ENCODE measurements at regions not wholly inside any gene's neighbourhood (a gene's known extent, or its start where the extent isn't known, plus 50 kb on each side); places are given as distances from the start of the nearest gene placed in this dataset.
"Not testable (repeated sequence)": the region's sequence is repeated elsewhere in the genome, so short reads cannot be mapped to it uniquely, and the experiment has no call there.

DNA sequence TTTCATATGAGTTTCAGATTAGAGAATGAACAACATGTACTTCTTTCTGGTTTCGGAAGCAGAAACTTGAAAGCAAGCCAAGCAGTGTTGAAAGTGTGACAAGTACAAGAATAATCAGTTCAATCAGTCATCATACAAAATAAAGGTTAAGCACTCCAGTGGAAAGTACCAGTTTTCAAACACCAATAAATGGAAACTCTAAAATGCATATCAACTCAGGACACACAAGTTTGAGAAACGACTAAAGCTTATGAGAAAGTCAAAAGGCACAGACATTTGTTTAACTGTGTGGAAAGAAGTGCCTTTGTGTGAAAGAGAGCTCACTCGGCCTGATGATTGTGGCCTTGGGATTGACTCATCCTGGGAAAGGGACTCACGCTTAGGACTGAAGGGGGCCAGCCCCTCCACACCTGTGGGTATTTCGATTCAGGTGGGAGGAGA is 60.6 kb upstream of the AKR1C1 start:
- peak in 1 of 3 experiments; percentile 30 for DNase-seq (ENCODE audit: low read depth in 3 of 3)

GRCh38 chr10:4903126-4903525 is 60.1 kb upstream of the AKR1C1 start:
- DNase-seq (ENCODE audit: low read depth in 3 of 3): not testable (repeated sequence)

- DNase-seq (ENCODE audit: low read depth in 3 of 3): not testable (repeated sequence)
Measured at GRCh38 chr10:4903675-4904074, 59.5 kb upstream of the AKR1C1 start.

DNA sequence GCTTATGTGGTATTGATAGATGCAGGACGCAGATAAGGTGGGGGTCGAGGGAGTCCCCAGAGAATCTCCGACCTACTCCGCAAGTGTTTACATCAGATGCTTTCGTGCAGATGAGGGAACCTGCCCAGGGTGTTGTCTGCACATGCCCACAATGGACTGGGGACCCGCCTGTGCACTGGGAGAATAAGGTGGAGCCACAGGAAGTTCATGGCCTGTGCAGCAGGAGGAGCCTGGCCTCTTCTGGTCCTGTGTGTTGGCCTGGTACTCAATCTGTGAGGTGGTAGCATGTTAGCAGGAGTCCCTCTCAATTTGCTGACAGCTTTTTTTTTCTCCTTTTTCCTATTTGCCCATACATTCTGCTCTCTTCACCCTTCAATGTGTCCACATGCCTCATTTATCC is 54.1 kb upstream of the AKR1C1 start:
- DNase-seq (ENCODE audit: low read depth in 3 of 3): no peak

Data from stimulated activated CD4-positive, alpha-beta T cell treated with anti-CD3 and anti-CD28 coated beads, TNF-alpha, amount 100 ng/mL, for 24 hours (primary cell).